Endothelial cell of umbilical vein (primary cell): ENCODE measurements at regions not wholly inside any gene's neighbourhood (a gene's known extent, or its start where the extent isn't known, plus 50 kb on each side); places are given as distances from the start of the nearest gene placed in this dataset.

ENCODE experiments used
- BruUV-seq: library from RNA; stranded (reverse); fragments of 400-500 nt; replicated peaks from 2 replicates; lab custom pipeline; 2021; lab: Mats Ljungman, UMichigan
- CTCF ChIA-PET: fragments of 300-600, 350-600 bp; sonication (Branson Sonifier 250); formaldehyde crosslinking; loops from one replicate; lab custom pipeline; 2021; ENCODE audit warnings: antibody characterized with exemption, inconsistent platforms; lab: Charles Lee
- POLR2A ChIA-PET: fragments of 300-600, 350-600 bp; sonication (Branson Sonifier 250); formaldehyde crosslinking; loops from one replicate; lab custom pipeline; 2021; ENCODE audit warnings: antibody characterized with exemption, inconsistent platforms; lab: Charles Lee
- DNase-seq: peaks from one replicate; pipeline ENCODE4 v3.0.0-alpha.2; 2011; ENCODE audit warnings: low read depth, low spot score
- FAIRE-seq: peaks from 2 replicates; lab custom pipeline; 2011; peaks lifted over from hg19 to GRCh38; lab: Jason Lieb, UNC
- H2AFZ ChIP-seq: 2 replicates; pipeline ENCODE4 v1.6.0; 2012; ENCODE audit warnings: low read depth, low read length, control low read depth, inconsistent platforms
- H3K27ac ChIP-seq: 2 replicates; pipeline ENCODE4 v1.5.1; 2011; ENCODE audit warnings: low read depth, mild to moderate bottlenecking, control low read depth, low read length, moderate library complexity; ENCODE audit not compliant: insufficient read depth
- H3K27me3 ChIP-seq, 2 experiments: 2 replicates each; pipeline versions ENCODE4 v1.6.0 to v1.6.1; 2011; ENCODE audit warnings: low read length in 2 of 2, mixed read lengths in 1 of 2; ENCODE audit not compliant: control insufficient read depth in 2 of 2, insufficient read depth in 2 of 2
- H3K36me3 ChIP-seq, 2 experiments: 2 replicates in 1 of 2; 3 replicates in 1 of 2; pipeline ENCODE4 v1.5.1; 2011; ENCODE audit warnings: low read length in 2 of 2, mild to moderate bottlenecking in 1 of 2, moderate library complexity in 1 of 2; ENCODE audit not compliant: control insufficient read depth in 2 of 2, insufficient read depth in 2 of 2; ENCODE audit errors: extremely low read depth in 1 of 2
- H3K4me1 ChIP-seq: 3 replicates; pipeline ENCODE4 v1.5.1; 2011; ENCODE audit warnings: mild to moderate bottlenecking, low read length; ENCODE audit not compliant: control insufficient read depth, insufficient read depth; ENCODE audit errors: extremely low read depth
- H3K4me2 ChIP-seq: 2 replicates; pipeline ENCODE4 v1.6.1; 2011; ENCODE audit warnings: low read length, control low read depth, mixed read lengths; ENCODE audit not compliant: insufficient read depth
- H3K4me3 ChIP-seq, 3 experiments: fragments of 200-600 bp in 1 of 3; sonication (generic), shearing (Covaris generic) in 1 of 3; replicated peaks in 1 of 3; 2 replicates each; pipeline ENCODE4 v1.5.1; 2011 to 2016; ENCODE audit warnings: control low read depth in 3 of 3, low read length in 3 of 3, mild to moderate bottlenecking in 2 of 3, inconsistent platforms in 1 of 3, low read depth in 1 of 3, moderate library complexity in 1 of 3; ENCODE audit not compliant: insufficient read depth in 1 of 3
- H3K79me2 ChIP-seq: 2 replicates; pipeline ENCODE4 v1.6.0; 2012; ENCODE audit warnings: low read length, inconsistent platforms; ENCODE audit not compliant: control insufficient read depth, insufficient read depth
- H3K9ac ChIP-seq: replicated peaks from 2 replicates; pipeline ENCODE3; 2011; ENCODE audit warnings: low read length, control low read depth; ENCODE audit not compliant: insufficient read depth; ENCODE audit errors: extremely low read depth
- H3K9me1 ChIP-seq: replicated peaks from 3 replicates; pipeline ENCODE4 v1.6.0; 2011; ENCODE audit warnings: mild to moderate bottlenecking, low read length; ENCODE audit not compliant: control insufficient read depth, insufficient read depth; ENCODE audit errors: extremely low read depth
- H3K9me3 ChIP-seq: replicated peaks from 2 replicates; pipeline ENCODE4 v1.5.1; 2012; ENCODE audit warnings: low read length, inconsistent platforms; ENCODE audit not compliant: control insufficient read depth, insufficient read depth
- H4K20me1 ChIP-seq: replicated peaks from 2 replicates; pipeline ENCODE3; 2011; ENCODE audit warnings: mild to moderate bottlenecking, low read length; ENCODE audit not compliant: control insufficient read depth, insufficient read depth; ENCODE audit errors: extremely low read depth
- CTCF ChIP-seq, 2 donors: IDR thresholded peaks; 1 replicate in 1 of 2; 2 replicates in 1 of 2; pipeline ENCODE4 v1.5.1; 2011; ENCODE audit warnings: low read length in 2 of 2, mild to moderate bottlenecking in 2 of 2, moderate library complexity in 2 of 2, control low read depth in 1 of 2, inconsistent platforms in 1 of 2, low read depth in 1 of 2; ENCODE audit not compliant: insufficient read depth in 1 of 2; ENCODE audit errors: extremely low read depth in 1 of 2
- EZH2 ChIP-seq: IDR thresholded peaks from 2 replicates; pipeline ENCODE4 v1.6.1; 2012; ENCODE audit warnings: borderline replicate concordance, low read depth, mild to moderate bottlenecking, moderate library complexity, low read length, inconsistent platforms; ENCODE audit not compliant: severe bottlenecking
- FOS ChIP-seq: IDR thresholded peaks from 2 replicates; pipeline ENCODE4 v1.6.1; 2011; ENCODE audit warnings: mild to moderate bottlenecking, low read length, moderate library complexity, borderline replicate concordance; ENCODE audit not compliant: insufficient read depth
- GATA2 ChIP-seq: IDR thresholded peaks from 2 replicates; pipeline ENCODE4 v1.7.0; 2011; ENCODE audit warnings: low read depth, mild to moderate bottlenecking, moderate library complexity, mixed read lengths, low read length; ENCODE audit not compliant: insufficient read length, insufficient read depth
- JUN ChIP-seq: IDR thresholded peaks from 2 replicates; pipeline ENCODE4 v1.6.1; 2011; ENCODE audit warnings: borderline replicate concordance, low read depth; ENCODE audit not compliant: insufficient read length, insufficient read depth
- MAX ChIP-seq: IDR thresholded peaks from 2 replicates; pipeline ENCODE4 v1.6.1; 2011; ENCODE audit not compliant: insufficient read depth, insufficient read length
- MYC ChIP-seq: IDR thresholded peaks from one replicate; pipeline ENCODE4 v1.6.1; 2011; ENCODE audit warnings: mild to moderate bottlenecking, low read depth, low read length
- POLR2A ChIP-seq: IDR thresholded peaks from 2 replicates; pipeline ENCODE4 v1.6.1; 2012; ENCODE audit warnings: low read depth, mild to moderate bottlenecking, control low read depth, low read length
- POLR2AphosphoS5 ChIP-seq: IDR thresholded peaks from 2 replicates; pipeline ENCODE4 v1.6.1; 2012; ENCODE audit warnings: low read depth, mild to moderate bottlenecking, control low read depth, low read length, moderate library complexity; ENCODE audit not compliant: insufficient read depth
- dilution Hi-C: fragments of 300-500 bp; cut with MboI; formaldehyde crosslinking; loops from one replicate; pipeline ENCODE4 v1.15.0; 2019; ENCODE audit warnings: low sequenced_read_pairs; ENCODE audit not compliant: extremely low pct_ligation_motif_present
- intact Hi-C: fragments of 100-400 bp; cut with micrococcal nuclease; formaldehyde crosslinking; loops from one replicate; pipeline ENCODE4 v1.10.0; 2022

DNA sequence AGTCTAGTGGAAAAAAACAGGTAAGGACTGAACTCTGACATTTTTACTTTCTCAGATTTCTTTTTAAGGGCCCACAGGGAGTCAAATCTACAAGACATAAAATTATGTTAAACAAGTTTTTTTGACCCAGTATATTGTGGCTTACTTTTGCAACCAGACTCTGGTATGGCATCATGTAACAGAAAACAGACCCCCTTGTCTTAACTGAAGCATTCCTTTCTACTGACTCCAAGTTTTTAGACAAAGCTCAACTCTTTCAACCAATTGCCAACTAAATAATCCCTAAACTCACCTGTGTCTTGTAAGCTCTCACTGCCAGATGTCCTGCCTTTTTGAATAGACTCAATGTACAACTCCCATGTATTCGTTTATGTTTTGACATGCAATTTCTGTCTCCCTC is 64.3 kb downstream of the FASLG start:
- ChIA-PET POLR2A (no interaction called here), CTCF (interaction anchor here (1.0 kb wide), 1 partner anchor 272 kb away, joined by 3 read pairs; no protein-coding TSS in a partner anchor)
- Histone ChIP-seq H4K20me1 (no peaks in the 10 kb centered on the region), H3K4me2 (no peak overlapping the region), H3K9me3 (no peaks in the 10 kb centered on the region), H3K79me2 (no peaks in the 10 kb centered on the region), H3K9ac (no peak overlapping the region), H2AFZ (no peak overlapping the region), H3K27ac (no peak overlapping the region), H3K4me3 (no peak overlapping the region), H3K4me1 (no peaks in the 10 kb centered on the region), H3K27me3 (no peaks in the 10 kb centered on the region), H3K36me3 (no peaks in the 10 kb centered on the region), H3K9me1 (no peaks in the 10 kb centered on the region)
- no TSS peak for BruUV-seq
- intact Hi-C loops = no loop called here
- FAIRE-seq (no peak), DNase-seq (no peak)
- dilution Hi-C loops = no loop called here
- no peak for TF ChIP-seq CTCF (IDR thresholded peaks at IDR 0.05; ENCODE audit: extremely low read depth in 1 of 2, insufficient read depth in 1 of 2, low read depth in 1 of 2, low read length in 2 of 2)
- TF ChIP-seq FOS = no peak
- no peak for TF ChIP-seq POLR2A
- no peak for TF ChIP-seq POLR2AphosphoS5
- TF ChIP-seq MYC = no peak
- no peak for TF ChIP-seq GATA2
- TF ChIP-seq JUN = no peak
- no peak for TF ChIP-seq MAX
- TF ChIP-seq EZH2 = no peak
